Parathyroid adenoma (tissue), 2 donors: ENCODE measurements at regions not wholly inside any gene's neighbourhood (a gene's known extent, or its start where the extent isn't known, plus 50 kb on each side); places are given as distances from the start of the nearest gene placed in this dataset.
"Not testable (repeated sequence)": the region's sequence is repeated elsewhere in the genome, so short reads cannot be mapped to it uniquely, and the experiment has no call there.

Experiments used
- H2AFZ ChIP-seq: fragments of 300-600 bp; sonication (generic); one replicate; pipeline ENCODE4 v1.7.0; 2017; ENCODE audit warnings: antibody characterized with exemption, mild to moderate bottlenecking
- H3K27ac ChIP-seq: fragments of 300-600 bp; sonication (generic); one replicate; pipeline ENCODE4 v1.7.0; 2017
- H3K27me3 ChIP-seq: fragments of 300-600 bp; sonication (generic); one replicate; pipeline ENCODE4 v1.7.0; 2017; ENCODE audit warnings: low read length; ENCODE audit not compliant: control insufficient read depth, insufficient read depth
- H3K36me3 ChIP-seq: fragments of 300-600 bp; sonication (generic); one replicate; pipeline ENCODE4 v1.7.0; 2017; ENCODE audit warnings: low read length; ENCODE audit not compliant: control insufficient read depth, insufficient read depth
- H3K4me1 ChIP-seq: fragments of 300-600 bp; sonication (generic); one replicate; pipeline ENCODE4 v1.7.0; 2017; ENCODE audit warnings: control low read depth
- H3K4me2 ChIP-seq: fragments of 300-600 bp; sonication (generic); one replicate; pipeline ENCODE4 v1.7.0; 2017; ENCODE audit warnings: low read length
- H3K4me3 ChIP-seq: fragments of 300-600 bp; sonication (generic); one replicate; pipeline ENCODE4 v1.7.0; 2017; ENCODE audit warnings: low read depth, low read length
- H3K79me2 ChIP-seq: fragments of 300-600 bp; sonication (generic); one replicate; pipeline ENCODE4 v1.7.0; 2017; ENCODE audit warnings: control low read depth
- H3K9ac ChIP-seq: fragments of 300-600 bp; sonication (generic); one replicate; pipeline ENCODE4 v1.7.0; 2017; ENCODE audit warnings: mild to moderate bottlenecking
- H3K9me3 ChIP-seq: fragments of 300-600 bp; sonication (generic); one replicate; pipeline ENCODE4 v1.7.0; 2017; ENCODE audit warnings: low read length; ENCODE audit not compliant: control insufficient read depth
- TF ChIP-seq, protein P1 (sequence below): fragments of 300-600 bp; sonication (generic); IDR thresholded peaks from one replicate; pipeline ENCODE4 v1.7.0; 2017; ENCODE audit warnings: antibody characterized with exemption, mild to moderate bottlenecking
- donor health status: primary hyperparathyroidism.

DNA sequence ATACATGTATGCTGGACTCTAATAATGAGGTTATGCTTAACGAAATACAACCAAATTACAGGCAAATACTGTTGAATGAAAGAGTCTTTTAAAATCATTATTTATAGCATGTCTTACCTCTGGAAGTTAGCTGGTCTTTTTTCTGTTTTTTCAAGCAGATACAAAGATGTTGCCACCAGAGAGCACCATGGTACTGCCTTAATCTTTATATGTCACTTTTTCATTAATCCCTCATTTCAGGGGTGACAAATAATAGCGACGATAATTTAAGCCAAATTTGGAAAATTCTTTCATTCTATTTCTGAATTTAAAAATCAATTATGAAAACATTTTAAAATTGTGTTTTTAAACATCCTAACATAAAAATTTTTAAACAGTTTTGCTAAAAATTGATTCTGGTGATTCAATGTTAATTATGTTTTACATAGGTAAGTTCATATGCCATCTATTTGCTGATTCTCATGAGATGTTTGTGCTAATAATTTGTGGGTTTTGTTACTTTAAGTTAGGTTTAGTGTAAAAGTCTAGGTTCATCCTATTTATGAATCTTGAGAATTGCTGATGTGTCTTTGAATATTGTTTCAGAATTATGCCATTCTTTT lies 379.3 kb upstream of the SGCG start:
- H3K9me3 ChIP-seq = no peaks in the 10 kb centered on the region
- H3K4me3 ChIP-seq = no peak overlapping the region
- no peak overlapping the region for H3K9ac ChIP-seq
- H3K27me3 ChIP-seq = no peaks in the 10 kb centered on the region
- H3K4me2 ChIP-seq = no peak overlapping the region
- no peaks in the 10 kb centered on the region for H3K4me1 ChIP-seq
- TF ChIP-seq, protein P1, sequence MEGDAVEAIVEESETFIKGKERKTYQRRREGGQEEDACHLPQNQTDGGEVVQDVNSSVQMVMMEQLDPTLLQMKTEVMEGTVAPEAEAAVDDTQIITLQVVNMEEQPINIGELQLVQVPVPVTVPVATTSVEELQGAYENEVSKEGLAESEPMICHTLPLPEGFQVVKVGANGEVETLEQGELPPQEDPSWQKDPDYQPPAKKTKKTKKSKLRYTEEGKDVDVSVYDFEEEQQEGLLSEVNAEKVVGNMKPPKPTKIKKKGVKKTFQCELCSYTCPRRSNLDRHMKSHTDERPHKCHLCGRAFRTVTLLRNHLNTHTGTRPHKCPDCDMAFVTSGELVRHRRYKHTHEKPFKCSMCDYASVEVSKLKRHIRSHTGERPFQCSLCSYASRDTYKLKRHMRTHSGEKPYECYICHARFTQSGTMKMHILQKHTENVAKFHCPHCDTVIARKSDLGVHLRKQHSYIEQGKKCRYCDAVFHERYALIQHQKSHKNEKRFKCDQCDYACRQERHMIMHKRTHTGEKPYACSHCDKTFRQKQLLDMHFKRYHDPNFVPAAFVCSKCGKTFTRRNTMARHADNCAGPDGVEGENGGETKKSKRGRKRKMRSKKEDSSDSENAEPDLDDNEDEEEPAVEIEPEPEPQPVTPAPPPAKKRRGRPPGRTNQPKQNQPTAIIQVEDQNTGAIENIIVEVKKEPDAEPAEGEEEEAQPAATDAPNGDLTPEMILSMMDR = no peak
- no peak overlapping the region for H2AFZ ChIP-seq
- H3K36me3 ChIP-seq = no peaks in the 10 kb centered on the region
- no peaks in the 10 kb centered on the region for H3K79me2 ChIP-seq
- H3K27ac ChIP-seq = no peak overlapping the region

- Histone ChIP-seq H3K36me3 (no peaks in the 10 kb centered on the region), H3K9ac (no peak overlapping the region), H3K4me3 (no peak overlapping the region), H3K4me2 (no peak overlapping the region), H3K9me3 (no peaks in the 10 kb centered on the region), H3K27ac (no peak overlapping the region), H2AFZ (no peak overlapping the region), H3K79me2 (no peaks in the 10 kb centered on the region), H3K4me1 (no peaks in the 10 kb centered on the region), H3K27me3 (no peaks in the 10 kb centered on the region)
- TF ChIP-seq, protein P1 = no peak
Measured at GRCh38 chr13:22812793-22813192, 368.0 kb upstream of the SGCG start.

GRCh38 chr13:22813531-22814377 lies 367.0 kb upstream of the SGCG start:
- H2AFZ ChIP-seq, H3K27ac ChIP-seq, H3K4me3 ChIP-seq, H3K36me3 ChIP-seq, H3K4me1 ChIP-seq, H3K27me3 ChIP-seq, H3K9ac ChIP-seq, H3K79me2 ChIP-seq, H3K9me3 ChIP-seq: not testable (repeated sequence)
- H3K4me2 ChIP-seq = peak overlapping the region; percentile 31

DNA sequence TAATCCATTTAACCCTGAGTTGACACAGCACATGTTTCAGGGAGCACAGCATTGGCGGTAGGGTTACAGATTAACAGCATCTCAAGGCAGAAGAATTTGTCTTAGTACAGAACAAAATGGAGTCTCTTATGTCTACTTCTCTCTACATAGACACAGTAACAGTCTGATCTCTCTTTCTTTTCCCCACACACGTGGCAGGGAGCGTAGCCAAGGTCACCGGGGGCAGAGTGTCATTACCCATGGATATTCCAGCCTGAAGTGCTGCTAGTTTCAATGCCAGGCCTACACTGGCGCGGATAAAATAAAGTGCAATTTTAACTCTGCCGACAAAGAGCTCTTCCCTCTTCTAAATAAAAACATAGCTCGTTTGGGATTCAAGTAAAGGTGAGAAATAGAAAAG lies 366.3 kb upstream of the SGCG start:
- H3K27ac ChIP-seq, H3K9me3 ChIP-seq, H3K4me1 ChIP-seq, H3K36me3 ChIP-seq, H3K9ac ChIP-seq, H3K4me3 ChIP-seq, H3K4me2 ChIP-seq, H3K79me2 ChIP-seq, H2AFZ ChIP-seq, H3K27me3 ChIP-seq: not testable (repeated sequence)

DNA sequence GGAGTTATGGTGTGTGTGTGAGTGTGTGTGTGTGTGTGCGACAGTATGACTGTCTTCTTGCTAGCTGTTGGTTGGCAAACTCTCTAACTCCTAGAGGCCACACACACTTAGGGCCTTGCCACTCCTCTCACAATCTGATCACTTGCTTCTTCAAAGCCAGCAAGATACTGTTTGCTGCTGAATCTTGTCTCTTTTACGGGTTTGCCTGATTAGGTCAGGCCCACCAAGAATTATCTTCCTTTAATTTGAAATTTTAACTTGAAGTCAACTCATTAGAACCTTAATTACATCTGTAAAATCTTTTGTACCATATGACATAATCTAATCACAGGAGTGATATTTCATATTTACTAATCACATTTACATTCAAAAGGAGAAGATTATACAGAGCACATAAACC lies 359.2 kb upstream of the SGCG start:
- no peaks in the 10 kb centered on the region for H3K4me1 ChIP-seq
- no peak overlapping the region for H3K27ac ChIP-seq
- no peak overlapping the region for H2AFZ ChIP-seq
- no peak overlapping the region for H3K4me2 ChIP-seq
- H3K9me3 ChIP-seq = no peaks in the 10 kb centered on the region
- H3K4me3 ChIP-seq = no peak overlapping the region
- no peaks in the 10 kb centered on the region for H3K79me2 ChIP-seq
- TF ChIP-seq, protein P1 = no peak
- no peaks in the 10 kb centered on the region for H3K36me3 ChIP-seq
- no peaks in the 10 kb centered on the region for H3K27me3 ChIP-seq
- H3K9ac ChIP-seq = no peak overlapping the region
